Neural crest cell (in vitro differentiated cells): ENCODE measurements at regions not wholly inside any gene's neighbourhood (a gene's known extent, or its start where the extent isn't known, plus 50 kb on each side); places are given as distances from the start of the nearest gene placed in this dataset.
"Not testable (repeated sequence)": the region's sequence is repeated elsewhere in the genome, so short reads cannot be mapped to it uniquely, and the experiment has no call there.

Source experiments
- DNase-seq: peaks from one replicate; pipeline ENCODE4 v3.0.0; 2021; ENCODE audit warnings: low read depth, mixed read lengths, low spot score
- H3K27ac Mint-ChIP-seq: one replicate; pipeline ENCODE4 v1.8.0; 2021; ENCODE audit warnings: mild to moderate bottlenecking, mixed read lengths; ENCODE audit not compliant: unreplicated experiment
- H3K27me3 Mint-ChIP-seq: 2 replicates; pipeline ENCODE4 v1.8.0; 2021; ENCODE audit warnings: low read depth, mild to moderate bottlenecking, mixed read lengths
- H3K36me3 Mint-ChIP-seq: 2 replicates; pipeline ENCODE4 v1.8.0; 2021; ENCODE audit warnings: low read depth, mild to moderate bottlenecking, mixed read lengths
- H3K4me1 Mint-ChIP-seq: 2 replicates; pipeline ENCODE4 v1.8.0; 2021; ENCODE audit warnings: mixed read lengths
- H3K4me3 Mint-ChIP-seq: one replicate; pipeline ENCODE4 v1.8.0; 2021; ENCODE audit warnings: mild to moderate bottlenecking, mixed read lengths
- H3K9me3 Mint-ChIP-seq: 2 replicates; pipeline ENCODE4 v1.8.0; 2021; ENCODE audit warnings: mixed read lengths
- CTCF ChIP-seq: fragments of 200-600 bp; sonication (generic); conservative IDR thresholded peaks from 2 replicates; pipeline ENCODE4 v1.5.0; 2021; ENCODE audit warnings: antibody characterized with exemption, mild to moderate bottlenecking

GRCh38 chr10:64798297-64798696 is 1277.1 kb downstream of the REEP3 start:
- Mint-ChIP-seq H3K4me1 (peaks cover 5% of the 10 kb centered on the region), H3K4me3 (no peak overlapping the region), H3K36me3 (no peaks in the 10 kb centered on the region), H3K27me3 (no peaks in the 10 kb centered on the region), H3K27ac (no peak overlapping the region), H3K9me3 (peaks cover 6% of the 10 kb centered on the region)
- DNase-seq, result no peak
- no peak for TF ChIP-seq CTCF

GRCh38 chr10:64808233-64808632 is 1287.0 kb downstream of the REEP3 start:
- H3K4me3 Mint-ChIP-seq, H3K9me3 Mint-ChIP-seq, H3K27me3 Mint-ChIP-seq, DNase-seq, H3K36me3 Mint-ChIP-seq, H3K4me1 Mint-ChIP-seq, H3K27ac Mint-ChIP-seq: not testable (repeated sequence)

- H3K36me3 Mint-ChIP-seq, H3K27me3 Mint-ChIP-seq, H3K4me1 Mint-ChIP-seq, H3K27ac Mint-ChIP-seq, DNase-seq, H3K9me3 Mint-ChIP-seq, H3K4me3 Mint-ChIP-seq: not testable (repeated sequence)
Measured at GRCh38 chr10:64810046-64810445, 1288.8 kb downstream of the REEP3 start.

GRCh38 chr10:64813391-64813790 is 1292.2 kb downstream of the REEP3 start:
- Mint-ChIP-seq H3K27me3 (no peaks in the 10 kb centered on the region), H3K27ac (no peak overlapping the region), H3K9me3 (no peaks in the 10 kb centered on the region), H3K36me3 (no peaks in the 10 kb centered on the region), H3K4me1 (peaks cover 4% of the 10 kb centered on the region), H3K4me3 (no peak overlapping the region)
- no peak for TF ChIP-seq CTCF
- DNase-seq, result no peak

GRCh38 chr10:64814201-64814600 is 1293.0 kb downstream of the REEP3 start:
- no peak overlapping the region for H3K4me3 Mint-ChIP-seq
- H3K27me3 Mint-ChIP-seq, result no peaks in the 10 kb centered on the region
- TF ChIP-seq CTCF, result no peak
- no peaks in the 10 kb centered on the region for H3K36me3 Mint-ChIP-seq
- H3K4me1 Mint-ChIP-seq, result peaks cover 4% of the 10 kb centered on the region
- no peak overlapping the region for H3K27ac Mint-ChIP-seq
- H3K9me3 Mint-ChIP-seq, result no peaks in the 10 kb centered on the region
- no peak for DNase-seq

- no peak for TF ChIP-seq CTCF
- Mint-ChIP-seq H3K27me3 (no peaks in the 10 kb centered on the region), H3K9me3 (no peaks in the 10 kb centered on the region), H3K36me3 (no peaks in the 10 kb centered on the region), H3K27ac (no peak overlapping the region), H3K4me3 (no peak overlapping the region), H3K4me1 (no peaks in the 10 kb centered on the region)
- DNase-seq, result no peak
Measured at GRCh38 chr10:64829888-64830412, 1308.7 kb downstream of the REEP3 start.

GRCh38 chr10:64830869-64831268 is 1309.7 kb downstream of the REEP3 start:
- no peak overlapping the region for H3K27ac Mint-ChIP-seq
- H3K4me3 Mint-ChIP-seq, result no peak overlapping the region
- H3K27me3 Mint-ChIP-seq, result no peaks in the 10 kb centered on the region
- no peaks in the 10 kb centered on the region for H3K4me1 Mint-ChIP-seq
- H3K36me3 Mint-ChIP-seq, result no peaks in the 10 kb centered on the region
- no peaks in the 10 kb centered on the region for H3K9me3 Mint-ChIP-seq
- no peak for DNase-seq
- TF ChIP-seq CTCF, result no peak
